MM.1S (cell line): ENCODE measurements at regions not wholly inside any gene's neighbourhood (a gene's known extent, or its start where the extent isn't known, plus 50 kb on each side); places are given as distances from the start of the nearest gene placed in this dataset.

Experiments used
- DNase-seq: peaks from one replicate; pipeline ENCODE4 v3.0.0-alpha.2; 2015
- H2AFZ ChIP-seq: fragments of 300-600 bp; sonication (generic); 2 replicates; pipeline ENCODE4 v1.6.0; 2016; ENCODE audit warnings: antibody characterized with exemption, low read length
- H3F3A ChIP-seq: fragments of 300-600 bp; sonication (generic); 2 replicates; pipeline ENCODE4 v1.6.1; 2016; ENCODE audit warnings: mild to moderate bottlenecking, antibody characterized with exemption, low read length, moderate library complexity, mixed read lengths; ENCODE audit not compliant: insufficient read depth
- H3K27ac ChIP-seq: fragments of 300-600 bp; sonication (generic); 2 replicates; pipeline ENCODE4 v1.5.1; 2016; ENCODE audit warnings: mild to moderate bottlenecking, low read length
- H3K27me3 ChIP-seq: fragments of 300-600 bp; sonication (generic); replicated peaks from 2 replicates; pipeline ENCODE4 v1.6.0; 2016; ENCODE audit warnings: low read length; ENCODE audit not compliant: insufficient read depth
- H3K36me3 ChIP-seq: fragments of 300-600 bp; sonication (generic); replicated peaks from 2 replicates; pipeline ENCODE4 v1.6.1; 2016; ENCODE audit warnings: mild to moderate bottlenecking, low read length, mixed read lengths; ENCODE audit not compliant: insufficient read depth
- H3K4me1 ChIP-seq: fragments of 300-600 bp; sonication (generic); 2 replicates; pipeline ENCODE4 v1.6.1; 2016; ENCODE audit warnings: low read length, mixed read lengths
- H3K4me2 ChIP-seq: fragments of 300-600 bp; sonication (generic); 2 replicates; pipeline ENCODE4 v1.6.0; 2016; ENCODE audit warnings: low read depth, low read length
- H3K4me3 ChIP-seq: fragments of 300-600 bp; sonication (generic); 2 replicates; pipeline ENCODE4 v1.5.1; 2016; ENCODE audit warnings: low read length, mixed read lengths
- H3K79me2 ChIP-seq: fragments of 300-600 bp; sonication (generic); 2 replicates; pipeline ENCODE4 v1.6.1; 2016; ENCODE audit warnings: mixed run types, low read length, mixed read lengths
- H3K9ac ChIP-seq: fragments of 300-600 bp; sonication (generic); 2 replicates; pipeline ENCODE4 v1.6.1; 2016; ENCODE audit warnings: low read length, mixed read lengths
- H3K9me2 ChIP-seq: fragments of 300-600 bp; sonication (generic); replicated peaks from 2 replicates; pipeline ENCODE4 v1.6.1; 2016; ENCODE audit warnings: mild to moderate bottlenecking, low read length, mixed read lengths; ENCODE audit not compliant: insufficient read depth
- H3K9me3 ChIP-seq: fragments of 300-600 bp; sonication (generic); replicated peaks from 2 replicates; pipeline ENCODE4 v1.6.1; 2016; ENCODE audit warnings: mild to moderate bottlenecking, low read length, mixed read lengths; ENCODE audit not compliant: insufficient read depth
- H4K20me1 ChIP-seq: fragments of 300-600 bp; sonication (generic); 2 replicates; pipeline ENCODE4 v1.6.1; 2016; ENCODE audit warnings: mild to moderate bottlenecking, low read length, moderate library complexity, mixed read lengths; ENCODE audit not compliant: insufficient read depth
- CTCF ChIP-seq: fragments of 300-600 bp; sonication (generic); IDR thresholded peaks from 2 replicates; pipeline ENCODE4 v1.5.1; 2016; ENCODE audit warnings: antibody characterized with exemption, low read length, mixed read lengths
- EZH2 ChIP-seq: fragments of 300-600 bp; sonication (generic); optimal IDR thresholded peaks from 2 replicates; pipeline ENCODE3; 2017; ENCODE audit warnings: low read depth, mild to moderate bottlenecking, antibody characterized with exemption, low read length, mixed read lengths
- EZH2phosphoT487 ChIP-seq: fragments of 300-600 bp; sonication (generic); IDR thresholded peaks from 2 replicates; pipeline ENCODE4 v1.6.1; 2018; ENCODE audit warnings: antibody characterized with exemption, low read length

GRCh38 chr2:6060992-6061663 is 368.9 kb downstream of the SOX11 start:
- Histone ChIP-seq H3F3A (no peaks in the 10 kb centered on the region), H2AFZ (no peak overlapping the region), H3K36me3 (no peaks in the 10 kb centered on the region), H3K27ac (no peak overlapping the region), H3K9ac (no peak overlapping the region), H3K4me1 (no peaks in the 10 kb centered on the region), H3K79me2 (no peaks in the 10 kb centered on the region), H3K4me3 (no peak overlapping the region), H4K20me1 (no peaks in the 10 kb centered on the region), H3K4me2 (no peak overlapping the region), H3K9me3 (no peaks in the 10 kb centered on the region), H3K9me2 (no peaks in the 10 kb centered on the region), H3K27me3 (no peaks in the 10 kb centered on the region)
- no peak for DNase-seq
- TF ChIP-seq EZH2 = no peak
- no peak for TF ChIP-seq EZH2phosphoT487
- TF ChIP-seq CTCF = no peak

- no peaks in the 10 kb centered on the region for H3K36me3 ChIP-seq
- TF ChIP-seq EZH2phosphoT487 = no peak
- H3K79me2 ChIP-seq = no peaks in the 10 kb centered on the region
- H2AFZ ChIP-seq = no peak overlapping the region
- H3K4me3 ChIP-seq = no peak overlapping the region
- no peak for DNase-seq
- H3K9me2 ChIP-seq = no peaks in the 10 kb centered on the region
- no peaks in the 10 kb centered on the region for H3K27me3 ChIP-seq
- no peak overlapping the region for H3K27ac ChIP-seq
- H3K4me2 ChIP-seq = no peak overlapping the region
- H4K20me1 ChIP-seq = no peaks in the 10 kb centered on the region
- no peaks in the 10 kb centered on the region; the same call in 1 of the 2 replicates for H3K4me1 ChIP-seq
- H3F3A ChIP-seq = no peaks in the 10 kb centered on the region
- H3K9ac ChIP-seq = no peak overlapping the region
- H3K9me3 ChIP-seq = no peaks in the 10 kb centered on the region
Observed at GRCh38 chr2:6064757-6065156, 372.6 kb downstream of the SOX11 start.

- Histone ChIP-seq H3K4me1 (no peaks in the 10 kb centered on the region; the same call in 1 of the 2 replicates), H3K27me3 (no peaks in the 10 kb centered on the region), H3K79me2 (no peaks in the 10 kb centered on the region), H3K36me3 (no peaks in the 10 kb centered on the region), H3K4me3 (no peak overlapping the region), H4K20me1 (no peaks in the 10 kb centered on the region), H3K4me2 (no peak overlapping the region), H3K27ac (no peak overlapping the region), H3K9me2 (no peaks in the 10 kb centered on the region), H2AFZ (no peak overlapping the region), H3F3A (no peaks in the 10 kb centered on the region), H3K9ac (no peak overlapping the region), H3K9me3 (no peaks in the 10 kb centered on the region)
- no peak for DNase-seq
- TF ChIP-seq EZH2phosphoT487 = no peak
- no peak for TF ChIP-seq CTCF
- no peak for TF ChIP-seq EZH2
Observed at GRCh38 chr2:6065703-6066102, 373.5 kb downstream of the SOX11 start.

DNA sequence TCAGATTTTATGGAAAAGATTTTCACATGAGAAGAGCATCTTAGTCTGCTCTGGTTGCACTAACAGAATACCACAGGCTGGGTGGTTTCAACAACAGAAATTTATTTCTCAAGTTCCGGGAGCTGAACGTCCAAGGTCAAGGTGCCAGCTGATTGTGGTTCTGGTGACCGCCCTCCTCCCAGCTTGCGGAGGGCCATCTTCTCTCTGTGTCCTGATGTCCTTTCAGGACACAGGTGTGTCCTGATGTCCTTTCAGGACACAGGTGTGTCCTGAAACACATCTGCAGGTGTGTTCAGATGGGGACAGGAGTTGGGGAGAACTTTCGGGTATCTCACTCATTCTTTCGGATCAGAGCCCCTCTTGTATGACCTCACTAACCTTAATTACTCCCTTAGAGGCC is 374.9 kb downstream of the SOX11 start:
- H3K4me1 ChIP-seq = no peaks in the 10 kb centered on the region; the same call in 1 of the 2 replicates
- no peaks in the 10 kb centered on the region for H3K9me2 ChIP-seq
- H2AFZ ChIP-seq = no peak overlapping the region
- TF ChIP-seq EZH2phosphoT487 (no peak), CTCF (no peak), EZH2 (no peak)
- H3K9ac ChIP-seq = no peak overlapping the region
- H3K4me2 ChIP-seq = no peak overlapping the region
- no peaks in the 10 kb centered on the region for H3K9me3 ChIP-seq
- H4K20me1 ChIP-seq = no peaks in the 10 kb centered on the region
- H3K27ac ChIP-seq = peak overlapping the region; percentile 53; the same call in 1 of the 2 replicates
- DNase-seq = peak; percentile 32
- no peaks in the 10 kb centered on the region for H3F3A ChIP-seq
- H3K27me3 ChIP-seq = no peaks in the 10 kb centered on the region
- no peak overlapping the region for H3K4me3 ChIP-seq
- no peaks in the 10 kb centered on the region for H3K36me3 ChIP-seq
- H3K79me2 ChIP-seq = no peaks in the 10 kb centered on the region
